ENCODE measurements at regions not wholly inside any gene's neighbourhood (a gene's known extent, or its start where the extent isn't known, plus 50 kb on each side); places are given as distances from the start of the nearest gene placed in this dataset.

GRCh38 chr1:238475712-238476111 is 585.0 kb upstream of the ZP4 start:
- TF ChIP-seq, protein P1, sequence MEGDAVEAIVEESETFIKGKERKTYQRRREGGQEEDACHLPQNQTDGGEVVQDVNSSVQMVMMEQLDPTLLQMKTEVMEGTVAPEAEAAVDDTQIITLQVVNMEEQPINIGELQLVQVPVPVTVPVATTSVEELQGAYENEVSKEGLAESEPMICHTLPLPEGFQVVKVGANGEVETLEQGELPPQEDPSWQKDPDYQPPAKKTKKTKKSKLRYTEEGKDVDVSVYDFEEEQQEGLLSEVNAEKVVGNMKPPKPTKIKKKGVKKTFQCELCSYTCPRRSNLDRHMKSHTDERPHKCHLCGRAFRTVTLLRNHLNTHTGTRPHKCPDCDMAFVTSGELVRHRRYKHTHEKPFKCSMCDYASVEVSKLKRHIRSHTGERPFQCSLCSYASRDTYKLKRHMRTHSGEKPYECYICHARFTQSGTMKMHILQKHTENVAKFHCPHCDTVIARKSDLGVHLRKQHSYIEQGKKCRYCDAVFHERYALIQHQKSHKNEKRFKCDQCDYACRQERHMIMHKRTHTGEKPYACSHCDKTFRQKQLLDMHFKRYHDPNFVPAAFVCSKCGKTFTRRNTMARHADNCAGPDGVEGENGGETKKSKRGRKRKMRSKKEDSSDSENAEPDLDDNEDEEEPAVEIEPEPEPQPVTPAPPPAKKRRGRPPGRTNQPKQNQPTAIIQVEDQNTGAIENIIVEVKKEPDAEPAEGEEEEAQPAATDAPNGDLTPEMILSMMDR (IDR thresholded peaks at IDR 0.05; ENCODE audit: insufficient read depth, low read depth, low read length): no peak
- no peak for TF ChIP-seq EZH2 (IDR thresholded peaks at IDR 0.05; ENCODE audit: insufficient read depth, low read length)

Data from astrocyte (in vitro differentiated cells and primary cell).